Fibroblast of villous mesenchyme (primary cell): ENCODE measurements at regions not wholly inside any gene's neighbourhood (a gene's known extent, or its start where the extent isn't known, plus 50 kb on each side); places are given as distances from the start of the nearest gene placed in this dataset.
"Not testable (repeated sequence)": the region's sequence is repeated elsewhere in the genome, so short reads cannot be mapped to it uniquely, and the experiment has no call there.

Experiments
- DNase-seq: peaks from one replicate; pipeline ENCODE4 v3.0.0-alpha.2; 2010; ENCODE audit warnings: low read depth
- H3K4me3 ChIP-seq: 2 replicates; pipeline ENCODE4 v1.5.1; 2011; ENCODE audit warnings: low read depth, mild to moderate bottlenecking, low read length
- CTCF ChIP-seq: IDR thresholded peaks from 2 replicates; pipeline ENCODE4 v1.5.1; 2012; ENCODE audit warnings: low read depth, mild to moderate bottlenecking, low read length; ENCODE audit not compliant: insufficient read depth

GRCh38 chr13:42424182-42424581 is 149.8 kb upstream of the TNFSF11 start:
- H3K4me3 ChIP-seq, result no peak overlapping the region
- TF ChIP-seq CTCF, result no peak
- DNase-seq, result no peak

- no peak for TF ChIP-seq CTCF
- no peak overlapping the region for H3K4me3 ChIP-seq
- no peak for DNase-seq
These were observed 128.6 kb upstream of the TNFSF11 start for GRCh38 chr13:42445354-42445753.

- not testable (repeated sequence) for DNase-seq
These were observed 127.4 kb upstream of the TNFSF11 start for GRCh38 chr13:42446597-42446996.

GRCh38 chr13:42453091-42453645 is 120.8 kb upstream of the TNFSF11 start:
- no peak overlapping the region for H3K4me3 ChIP-seq
- no peak for TF ChIP-seq CTCF
- DNase-seq, result no peak

More at GRCh38 chr13:42446597-42446996, 127.4 kb upstream of the TNFSF11 start:
- H3K4me3 ChIP-seq, result not testable (repeated sequence)

- DNase-seq, result no peak
- no peak for TF ChIP-seq CTCF
- no peak overlapping the region for H3K4me3 ChIP-seq
These were observed 119.2 kb upstream of the TNFSF11 start for GRCh38 chr13:42454749-42455148.

GRCh38 chr13:42458193-42458592 is 115.8 kb upstream of the TNFSF11 start:
- no peak overlapping the region for H3K4me3 ChIP-seq
- no peak for DNase-seq
- TF ChIP-seq CTCF, result no peak

GRCh38 chr13:42466123-42466522 is 107.8 kb upstream of the TNFSF11 start:
- no peak for TF ChIP-seq CTCF
- DNase-seq, result no peak
- H3K4me3 ChIP-seq, result no peak overlapping the region

GRCh38 chr13:42466609-42467008 is 107.3 kb upstream of the TNFSF11 start:
- DNase-seq, result no peak
- H3K4me3 ChIP-seq, result no peak overlapping the region
- TF ChIP-seq CTCF, result no peak
